ENCODE measurements at regions not wholly inside any gene's neighbourhood (a gene's known extent, or its start where the extent isn't known, plus 50 kb on each side); places are given as distances from the start of the nearest gene placed in this dataset.

- H3K27me3 ChIP-seq: no peaks in the 10 kb centered on the region
- intact Hi-C loops (cut with DNase I; ENCODE audit: low total_unique reads): no loop called here
Measured at GRCh38 chr1:64368344-64368743, 101.6 kb upstream of the CACHD1 start.

GRCh38 chr1:64378826-64379225, 91.1 kb upstream of the CACHD1 start:
- Histone ChIP-seq H3K9me3 (peaks cover 0 to 5% (median 0%) of the 10 kb centered on the region in 4 donors), H3K27me3 (no peaks in the 10 kb centered on the region), H3K4me3 (no peak overlapping the region), H3K27ac (no peak overlapping the region), H3K36me3 (no peaks in the 10 kb centered on the region), H3K4me1 (no peaks in the 10 kb centered on the region)
- DNase-seq: no peak
- TF ChIP-seq POLR2AphosphoS5 (IDR thresholded peaks at IDR 0.05) (no peak), CTCF (IDR thresholded peaks at IDR 0.05) (no peak), POLR2A (IDR thresholded peaks at IDR 0.05) (no peak), EP300 (IDR thresholded peaks at IDR 0.05) (no peak)
- intact Hi-C loops (cut with DNase I; ENCODE audit: low total_unique reads): no loop called here
- WGBS, 5 donors: 92 to 94% (median 92%) methylated on average over 7 of the region's 7 CpGs

More at GRCh38 chr1:64368344-64368743, 101.6 kb upstream of the CACHD1 start:
- H3K36me3 ChIP-seq: no peaks in the 10 kb centered on the region
- H3K27ac ChIP-seq: no peak overlapping the region
- no peaks in the 10 kb centered on the region for H3K4me1 ChIP-seq
- TF ChIP-seq POLR2AphosphoS5 (IDR thresholded peaks at IDR 0.05): no peak
- TF ChIP-seq CTCF (IDR thresholded peaks at IDR 0.05): no peak
- TF ChIP-seq EP300 (IDR thresholded peaks at IDR 0.05): no peak
- no peak for TF ChIP-seq POLR2A (IDR thresholded peaks at IDR 0.05)
- no peak for DNase-seq
- 35 to 72% (median 59%) methylated on average over 1 of the region's 1 CpG for WGBS, 5 donors
- H3K4me3 ChIP-seq: no peak overlapping the region
- H3K9me3 ChIP-seq: no peaks in the 10 kb centered on the region

GRCh38 chr1:64387389-64388285, 82.3 kb upstream of the CACHD1 start:
- WGBS, 5 donors: 66 to 84% (median 82%) methylated on average over 2 of the region's 2 CpGs
- no peak for DNase-seq
- no peak overlapping the region for H3K27ac ChIP-seq
- no peaks in the 10 kb centered on the region for H3K4me1 ChIP-seq
- no peak overlapping the region for H3K4me3 ChIP-seq
- no peaks in the 10 kb centered on the region for H3K27me3 ChIP-seq
- TF ChIP-seq EP300 (IDR thresholded peaks at IDR 0.05) (no peak), POLR2AphosphoS5 (IDR thresholded peaks at IDR 0.05) (no peak), CTCF (IDR thresholded peaks at IDR 0.05) (no peak)
- peaks cover 0 to 5% (median 0%) of the 10 kb centered on the region in 4 donors for H3K9me3 ChIP-seq
- intact Hi-C loops (cut with DNase I; ENCODE audit: low total_unique reads): no loop called here
- H3K36me3 ChIP-seq: no peaks in the 10 kb centered on the region

- 72 to 84% (median 83%) methylated on average over 1 of the region's 1 CpG for WGBS, 5 donors
- intact Hi-C loops (cut with DNase I; ENCODE audit: low total_unique reads): no loop called here
Measured at GRCh38 chr1:64388336-64388735, 81.6 kb upstream of the CACHD1 start.

More at GRCh38 chr1:64388336-64388735, 81.6 kb upstream of the CACHD1 start:
- Histone ChIP-seq H3K27me3 (no peaks in the 10 kb centered on the region), H3K9me3 (peaks cover 0 to 5% (median 0%) of the 10 kb centered on the region in 4 donors), H3K4me3 (no peak overlapping the region), H3K36me3 (no peaks in the 10 kb centered on the region), H3K4me1 (no peaks in the 10 kb centered on the region), H3K27ac (no peak overlapping the region)
- no peak for DNase-seq
- no peak for TF ChIP-seq EP300 (IDR thresholded peaks at IDR 0.05)
- TF ChIP-seq CTCF (IDR thresholded peaks at IDR 0.05): no peak
- no peak for TF ChIP-seq POLR2AphosphoS5 (IDR thresholded peaks at IDR 0.05)
- no peak for TF ChIP-seq POLR2A (IDR thresholded peaks at IDR 0.05)

Measured in stomach (tissue), 8 donors.